Type B pancreatic cell (in vitro differentiated cells): ENCODE measurements at regions not wholly inside any gene's neighbourhood (a gene's known extent, or its start where the extent isn't known, plus 50 kb on each side); places are given as distances from the start of the nearest gene placed in this dataset.

Source experiments
- DNase-seq: peaks from one replicate; pipeline ENCODE4 v3.0.0; 2021; ENCODE audit warnings: mixed read lengths; ENCODE audit not compliant: unreplicated experiment; ENCODE audit errors: extremely low spot score
- H3K27ac Mint-ChIP-seq: 2 replicates; pipeline ENCODE4 v1.8.0; 2021; ENCODE audit warnings: mild to moderate bottlenecking, mixed read lengths
- H3K27me3 Mint-ChIP-seq: 2 replicates; pipeline ENCODE4 v1.8.0; 2021; ENCODE audit warnings: mixed read lengths
- H3K36me3 Mint-ChIP-seq: 2 replicates; pipeline ENCODE4 v1.8.0; 2021; ENCODE audit warnings: mixed read lengths
- H3K4me1 Mint-ChIP-seq: one replicate; pipeline ENCODE4 v1.8.0; 2021; ENCODE audit warnings: mixed read lengths; ENCODE audit not compliant: unreplicated experiment
- H3K4me3 Mint-ChIP-seq: 2 replicates; pipeline ENCODE4 v1.8.0; 2021; ENCODE audit warnings: mild to moderate bottlenecking, mixed read lengths
- H3K9me3 Mint-ChIP-seq: 2 replicates; pipeline ENCODE4 v1.8.0; 2021; ENCODE audit warnings: mixed read lengths
- TF ChIP-seq, protein P1 (sequence below): fragments of 200-600 bp; sonication (generic); conservative IDR thresholded peaks from 2 replicates; pipeline ENCODE4 v1.5.0; 2021; ENCODE audit warnings: antibody characterized with exemption, mild to moderate bottlenecking

- TF ChIP-seq, protein P1, sequence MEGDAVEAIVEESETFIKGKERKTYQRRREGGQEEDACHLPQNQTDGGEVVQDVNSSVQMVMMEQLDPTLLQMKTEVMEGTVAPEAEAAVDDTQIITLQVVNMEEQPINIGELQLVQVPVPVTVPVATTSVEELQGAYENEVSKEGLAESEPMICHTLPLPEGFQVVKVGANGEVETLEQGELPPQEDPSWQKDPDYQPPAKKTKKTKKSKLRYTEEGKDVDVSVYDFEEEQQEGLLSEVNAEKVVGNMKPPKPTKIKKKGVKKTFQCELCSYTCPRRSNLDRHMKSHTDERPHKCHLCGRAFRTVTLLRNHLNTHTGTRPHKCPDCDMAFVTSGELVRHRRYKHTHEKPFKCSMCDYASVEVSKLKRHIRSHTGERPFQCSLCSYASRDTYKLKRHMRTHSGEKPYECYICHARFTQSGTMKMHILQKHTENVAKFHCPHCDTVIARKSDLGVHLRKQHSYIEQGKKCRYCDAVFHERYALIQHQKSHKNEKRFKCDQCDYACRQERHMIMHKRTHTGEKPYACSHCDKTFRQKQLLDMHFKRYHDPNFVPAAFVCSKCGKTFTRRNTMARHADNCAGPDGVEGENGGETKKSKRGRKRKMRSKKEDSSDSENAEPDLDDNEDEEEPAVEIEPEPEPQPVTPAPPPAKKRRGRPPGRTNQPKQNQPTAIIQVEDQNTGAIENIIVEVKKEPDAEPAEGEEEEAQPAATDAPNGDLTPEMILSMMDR = no peak
- H3K27ac Mint-ChIP-seq = no peak overlapping the region
- H3K27me3 Mint-ChIP-seq = peaks cover 53% of the 10 kb centered on the region
- H3K4me3 Mint-ChIP-seq = no peak overlapping the region
- H3K4me1 Mint-ChIP-seq = no peaks in the 10 kb centered on the region
- DNase-seq = peak; percentile 25
- no peaks in the 10 kb centered on the region for H3K36me3 Mint-ChIP-seq
- no peaks in the 10 kb centered on the region for H3K9me3 Mint-ChIP-seq
Measured at GRCh38 chr1:4028139-4028501, 128.0 kb upstream of the C1orf174 start.

DNA sequence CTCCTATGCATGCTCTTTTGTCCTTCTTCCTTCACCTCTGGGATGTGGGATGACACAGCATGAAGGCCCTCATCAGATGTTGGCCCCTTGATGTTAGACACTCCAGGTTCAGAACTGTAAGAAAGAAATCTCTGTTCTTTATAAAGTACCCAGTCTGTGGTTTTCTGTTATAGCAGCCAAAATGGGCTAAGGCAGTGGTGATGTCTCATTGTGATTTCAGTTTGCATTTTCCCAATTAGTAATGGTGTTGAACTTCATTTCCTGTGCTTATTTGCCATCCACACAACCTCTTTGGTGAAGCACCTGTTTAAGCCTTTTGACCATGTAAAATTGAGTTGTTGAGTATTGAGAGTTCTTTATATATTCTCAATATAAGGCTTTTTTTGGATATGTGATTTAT is 129.3 kb upstream of the C1orf174 start:
- no peaks in the 10 kb centered on the region for H3K9me3 Mint-ChIP-seq
- peaks cover 3% of the 10 kb centered on the region for H3K4me1 Mint-ChIP-seq
- TF ChIP-seq, protein P1 = no peak
- no peak overlapping the region for H3K4me3 Mint-ChIP-seq
- no peak for DNase-seq
- H3K36me3 Mint-ChIP-seq = no peaks in the 10 kb centered on the region
- H3K27ac Mint-ChIP-seq = no peak overlapping the region
- peaks cover 50% of the 10 kb centered on the region for H3K27me3 Mint-ChIP-seq

DNA sequence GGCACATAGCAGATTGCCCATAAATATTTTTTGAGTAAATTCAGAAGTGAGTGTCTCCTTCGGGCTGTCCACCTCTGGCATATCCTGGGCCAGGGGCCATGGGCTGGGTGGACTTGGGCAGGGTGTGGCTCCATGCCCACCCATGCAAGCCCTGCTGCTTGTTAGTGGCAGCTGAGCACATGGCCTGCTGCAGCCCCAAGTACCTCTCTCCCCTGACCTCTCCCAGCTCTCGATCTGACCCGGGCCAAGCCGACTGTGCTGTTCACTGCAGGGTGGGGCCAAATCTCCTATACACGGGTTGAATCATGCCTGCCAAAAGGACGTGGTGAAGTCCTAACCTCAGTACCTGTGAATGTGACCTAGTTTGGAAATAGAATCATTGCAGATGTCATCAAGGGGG is 132.5 kb upstream of the C1orf174 start:
- Mint-ChIP-seq H3K9me3 (no peaks in the 10 kb centered on the region), H3K4me1 (peaks cover 3% of the 10 kb centered on the region), H3K4me3 (no peak overlapping the region), H3K27me3 (peaks cover 36% of the 10 kb centered on the region), H3K36me3 (no peaks in the 10 kb centered on the region), H3K27ac (no peak overlapping the region)
- TF ChIP-seq, protein P1 = no peak
- DNase-seq = peak; percentile 58

DNA sequence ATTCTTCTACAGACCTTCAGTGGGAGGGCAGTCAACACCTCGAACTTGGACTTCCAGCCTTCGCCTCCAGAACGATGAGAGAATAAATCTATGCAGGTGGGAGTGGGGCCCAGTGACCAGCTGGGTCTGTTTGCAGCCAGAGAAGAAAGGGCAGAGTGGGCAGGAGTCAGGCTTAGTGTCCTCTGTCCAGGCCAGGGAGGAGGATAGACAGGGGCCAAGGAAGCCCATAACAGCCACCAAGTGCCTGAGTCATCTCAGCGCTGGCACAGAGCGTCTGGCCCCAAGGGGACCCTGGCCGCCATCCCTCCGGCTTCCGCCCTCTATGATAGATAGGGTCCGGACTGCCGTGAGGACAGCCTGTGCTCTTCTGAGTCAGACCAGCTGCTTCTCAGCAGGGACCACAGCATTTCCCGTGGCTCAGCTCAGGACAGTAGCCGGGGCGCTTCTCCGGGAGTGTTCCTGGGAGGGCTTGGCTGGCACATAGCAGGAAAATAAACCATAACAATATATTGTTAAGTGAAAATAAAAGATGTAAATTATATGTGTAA is 133.1 kb upstream of the C1orf174 start:
- no peak overlapping the region for H3K4me3 Mint-ChIP-seq

GRCh38 chr1:4033713-4034112 is 133.6 kb upstream of the C1orf174 start:
- Mint-ChIP-seq H3K4me1 (peaks cover 3% of the 10 kb centered on the region), H3K27me3 (peaks cover 39% of the 10 kb centered on the region), H3K36me3 (no peaks in the 10 kb centered on the region), H3K9me3 (no peaks in the 10 kb centered on the region), H3K4me3 (no peak overlapping the region), H3K27ac (no peak overlapping the region)
- peak; percentile 43 for DNase-seq
- TF ChIP-seq, protein P1 = no peak

More for the DNA sequence above, 133.1 kb upstream of the C1orf174 start:
- TF ChIP-seq, protein P1 = no peak
- Mint-ChIP-seq H3K36me3 (no peaks in the 10 kb centered on the region), H3K4me1 (peaks cover 3% of the 10 kb centered on the region), H3K9me3 (no peaks in the 10 kb centered on the region), H3K27me3 (peaks cover 37% of the 10 kb centered on the region), H3K27ac (no peak overlapping the region)
- DNase-seq = peak; percentile 50
